ENCODE measurements at regions not wholly inside any gene's neighbourhood (a gene's known extent, or its start where the extent isn't known, plus 50 kb on each side); places are given as distances from the start of the nearest gene placed in this dataset.

DNA sequence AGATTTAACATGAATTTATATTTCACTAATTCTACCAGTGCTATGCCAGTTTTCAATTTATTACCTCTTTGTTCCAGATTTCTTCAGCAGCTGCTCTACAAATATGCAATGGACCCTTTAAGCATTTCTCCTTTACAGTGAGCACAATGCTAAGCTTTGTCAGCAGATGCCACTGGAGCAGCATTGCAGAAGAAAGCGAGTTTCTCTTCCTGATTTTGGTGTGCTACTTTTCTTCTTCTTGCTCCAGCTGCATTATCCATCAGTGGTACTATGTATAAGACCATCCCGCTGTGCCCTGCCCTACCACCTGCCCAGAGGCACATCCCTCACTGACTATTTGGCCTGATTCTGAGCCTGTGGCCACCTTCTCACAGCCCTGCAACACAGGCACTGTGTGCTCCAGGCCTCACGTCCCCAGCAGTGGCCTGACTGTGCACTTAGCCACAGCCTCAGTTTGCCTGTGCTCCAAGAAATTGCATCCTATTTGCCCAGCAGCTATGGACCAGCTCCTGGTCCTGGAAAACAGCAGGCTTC lies 84.1 kb downstream of the TNFAIP3 start:
- no peaks in the 10 kb centered on the region for H3K27me3 ChIP-seq (ENCODE audit: control insufficient read depth, insufficient read depth, low read length, poor library complexity, severe bottlenecking)
- no peak overlapping the region for H3K4me3 ChIP-seq (ENCODE audit: low read length)
- H3K4me1 Mint-ChIP-seq: no peaks in the 10 kb centered on the region
- no peak overlapping the region for H3K27ac ChIP-seq (ENCODE audit: low read depth, low read length)
- H3K27ac Mint-ChIP-seq: no peak overlapping the region
- no peaks in the 10 kb centered on the region for H3K27me3 Mint-ChIP-seq (ENCODE audit: insufficient read depth)
- H3K36me3 Mint-ChIP-seq (ENCODE audit: low read depth): no peaks in the 10 kb centered on the region
- H3K4me3 Mint-ChIP-seq: no peak overlapping the region
- no peaks in the 10 kb centered on the region for H3K36me3 ChIP-seq (ENCODE audit: control insufficient read depth, insufficient read depth, low read length)
- H3K9me3 ChIP-seq (ENCODE audit: control insufficient read depth, low read length): no peaks in the 10 kb centered on the region
- no peak for DNase-seq
- peaks cover 4% of the 10 kb centered on the region for H3K9me3 Mint-ChIP-seq
- no peaks in the 10 kb centered on the region for H3K4me1 ChIP-seq (ENCODE audit: control insufficient read depth, insufficient read depth, low read length)
- H3K9ac ChIP-seq (ENCODE audit: extremely low read depth, low read length, poor library complexity, severe bottlenecking): no peak overlapping the region
- WGBS, 2 experiments (ENCODE audit: insufficient coverage in 1 of 2, insufficient read length in 1 of 2): 89 to 100% methylated on average over 1 to 3 of the region's 3 CpGs
- TF ChIP-seq, protein P1, sequence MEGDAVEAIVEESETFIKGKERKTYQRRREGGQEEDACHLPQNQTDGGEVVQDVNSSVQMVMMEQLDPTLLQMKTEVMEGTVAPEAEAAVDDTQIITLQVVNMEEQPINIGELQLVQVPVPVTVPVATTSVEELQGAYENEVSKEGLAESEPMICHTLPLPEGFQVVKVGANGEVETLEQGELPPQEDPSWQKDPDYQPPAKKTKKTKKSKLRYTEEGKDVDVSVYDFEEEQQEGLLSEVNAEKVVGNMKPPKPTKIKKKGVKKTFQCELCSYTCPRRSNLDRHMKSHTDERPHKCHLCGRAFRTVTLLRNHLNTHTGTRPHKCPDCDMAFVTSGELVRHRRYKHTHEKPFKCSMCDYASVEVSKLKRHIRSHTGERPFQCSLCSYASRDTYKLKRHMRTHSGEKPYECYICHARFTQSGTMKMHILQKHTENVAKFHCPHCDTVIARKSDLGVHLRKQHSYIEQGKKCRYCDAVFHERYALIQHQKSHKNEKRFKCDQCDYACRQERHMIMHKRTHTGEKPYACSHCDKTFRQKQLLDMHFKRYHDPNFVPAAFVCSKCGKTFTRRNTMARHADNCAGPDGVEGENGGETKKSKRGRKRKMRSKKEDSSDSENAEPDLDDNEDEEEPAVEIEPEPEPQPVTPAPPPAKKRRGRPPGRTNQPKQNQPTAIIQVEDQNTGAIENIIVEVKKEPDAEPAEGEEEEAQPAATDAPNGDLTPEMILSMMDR (conservative IDR thresholded peaks at IDR 0.05): no peak

DNA sequence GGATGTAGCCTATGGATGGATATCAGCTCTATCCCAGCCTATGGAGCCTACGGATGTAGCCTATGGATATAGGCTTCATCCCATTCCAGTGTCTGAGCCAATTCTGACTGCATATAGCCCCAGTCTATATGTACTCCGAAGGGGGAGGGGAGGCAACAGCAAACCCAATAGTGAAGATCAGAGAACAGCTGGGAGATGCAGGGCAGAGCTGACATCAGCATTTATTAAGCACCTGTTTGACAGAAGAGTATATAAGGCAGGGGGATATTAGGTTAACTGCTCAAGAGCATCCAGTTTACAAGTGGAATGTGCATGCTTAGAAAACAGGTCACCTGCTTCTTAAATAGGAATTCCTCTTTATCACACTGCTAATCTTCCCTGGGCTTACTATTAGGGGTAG lies 85.2 kb downstream of the TNFAIP3 start:
- WGBS, 2 experiments (ENCODE audit: insufficient coverage in 1 of 2, insufficient read length in 1 of 2): 89 to 100% methylated on average over 2 of the region's 2 CpGs
- H3K4me3 Mint-ChIP-seq: no peak overlapping the region
- no peaks in the 10 kb centered on the region for H3K27me3 Mint-ChIP-seq (ENCODE audit: insufficient read depth)
- H3K4me1 Mint-ChIP-seq: no peaks in the 10 kb centered on the region
- no peak overlapping the region for H3K27ac ChIP-seq (ENCODE audit: low read depth, low read length)
- TF ChIP-seq, protein P1 (conservative IDR thresholded peaks at IDR 0.05): no peak
- H3K4me1 ChIP-seq (ENCODE audit: control insufficient read depth, insufficient read depth, low read length): no peaks in the 10 kb centered on the region
- H3K9ac ChIP-seq (ENCODE audit: extremely low read depth, low read length, poor library complexity, severe bottlenecking): no peak overlapping the region
- no peaks in the 10 kb centered on the region for H3K27me3 ChIP-seq (ENCODE audit: control insufficient read depth, insufficient read depth, low read length, poor library complexity, severe bottlenecking)
- no peak overlapping the region for H3K4me3 ChIP-seq (ENCODE audit: low read length)
- H3K9me3 Mint-ChIP-seq: peaks cover 4% of the 10 kb centered on the region
- no peaks in the 10 kb centered on the region for H3K9me3 ChIP-seq (ENCODE audit: control insufficient read depth, low read length)
- no peaks in the 10 kb centered on the region for H3K36me3 ChIP-seq (ENCODE audit: control insufficient read depth, insufficient read depth, low read length)
- no peaks in the 10 kb centered on the region for H3K36me3 Mint-ChIP-seq (ENCODE audit: low read depth)
- DNase-seq: no peak
- no peak overlapping the region for H3K27ac Mint-ChIP-seq

DNA sequence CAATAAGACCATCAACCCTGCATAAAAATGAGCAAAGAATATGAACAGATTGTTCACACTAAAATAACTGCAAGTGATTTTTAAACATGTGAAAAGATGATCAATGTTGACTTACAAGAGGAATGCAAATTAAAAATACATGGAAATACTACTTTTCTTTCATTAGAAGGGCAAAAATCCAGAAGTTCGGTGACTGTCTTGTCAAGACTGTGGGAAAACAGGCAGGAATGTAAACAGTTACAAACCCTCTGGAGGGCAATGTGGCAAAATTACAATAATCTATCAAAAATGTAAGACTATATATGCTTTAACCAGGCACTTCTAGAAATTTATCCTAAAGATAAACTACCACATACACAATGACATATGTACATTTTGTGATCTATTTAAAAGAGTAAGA lies 86.7 kb downstream of the TNFAIP3 start:
- H3K9me3 Mint-ChIP-seq: peaks cover 4% of the 10 kb centered on the region

More for the DNA sequence above, 86.7 kb downstream of the TNFAIP3 start:
- Histone ChIP-seq H3K9me3 (ENCODE audit: control insufficient read depth, low read length) (no peaks in the 10 kb centered on the region), H3K4me3 (ENCODE audit: low read length) (no peak overlapping the region), H3K9ac (ENCODE audit: extremely low read depth, low read length, poor library complexity, severe bottlenecking) (no peak overlapping the region), H3K36me3 (ENCODE audit: control insufficient read depth, insufficient read depth, low read length) (no peaks in the 10 kb centered on the region), H3K27ac (ENCODE audit: low read depth, low read length) (no peak overlapping the region), H3K4me1 (ENCODE audit: control insufficient read depth, insufficient read depth, low read length) (no peaks in the 10 kb centered on the region), H3K27me3 (ENCODE audit: control insufficient read depth, insufficient read depth, low read length, poor library complexity, severe bottlenecking) (no peaks in the 10 kb centered on the region)
- no peak for DNase-seq
- 95% methylated on average over 1 of the region's 1 CpG; no CpG with 5 or more reads in 1 of the 2 experiments for WGBS, 2 experiments (ENCODE audit: insufficient coverage in 1 of 2, insufficient read length in 1 of 2)
- no peak overlapping the region for H3K4me3 Mint-ChIP-seq
- TF ChIP-seq, protein P1 (conservative IDR thresholded peaks at IDR 0.05): no peak
- H3K4me1 Mint-ChIP-seq: no peaks in the 10 kb centered on the region
- no peaks in the 10 kb centered on the region for H3K36me3 Mint-ChIP-seq (ENCODE audit: low read depth)
- H3K27me3 Mint-ChIP-seq (ENCODE audit: insufficient read depth): no peaks in the 10 kb centered on the region
- H3K27ac Mint-ChIP-seq: no peak overlapping the region
